ENCODE measurements at regions not wholly inside any gene's neighbourhood (a gene's known extent, or its start where the extent isn't known, plus 50 kb on each side); places are given as distances from the start of the nearest gene placed in this dataset.

DNA sequence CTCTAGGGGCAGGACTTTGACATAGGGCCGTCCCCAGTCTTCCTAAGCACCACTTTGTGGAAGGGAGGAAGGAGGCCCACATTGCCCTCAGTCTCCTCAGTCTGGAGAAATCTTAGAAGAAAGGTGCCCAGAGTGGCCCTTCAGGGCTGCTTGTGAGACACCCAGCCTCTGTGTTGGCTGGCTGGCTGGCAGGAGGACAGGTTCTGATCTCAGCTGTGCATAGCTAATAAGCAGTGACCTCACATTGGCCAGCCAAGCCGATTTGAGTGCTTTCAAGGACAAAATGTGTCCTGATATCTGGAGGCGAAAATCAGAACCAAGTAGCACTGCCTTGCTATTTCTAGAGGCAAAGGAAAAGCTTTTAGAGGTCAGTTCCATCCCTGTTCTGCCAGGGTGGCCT lies 211.5 kb downstream of the BCOR start:
- DNase-seq: no peak

DNA sequence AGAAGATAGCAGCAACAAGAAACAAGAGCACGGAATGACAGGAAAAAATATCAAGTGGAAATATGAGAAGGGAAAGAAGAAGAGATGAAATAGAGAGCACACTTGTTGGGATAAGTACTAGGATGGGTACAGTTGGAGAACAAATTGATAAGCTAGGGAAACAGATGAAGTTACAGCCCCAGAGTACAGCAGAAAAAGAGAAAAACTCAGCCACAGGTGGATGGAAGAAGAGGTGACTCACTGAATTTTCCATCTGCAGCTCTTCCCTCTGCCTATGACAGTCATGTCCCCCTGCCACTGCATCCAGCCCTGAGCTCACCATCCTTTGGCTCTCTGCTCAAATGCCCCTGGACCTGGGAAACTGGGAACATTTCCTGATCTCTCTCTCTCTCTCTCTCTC lies 209.0 kb downstream of the BCOR start:
- DNase-seq: no peak

DNA sequence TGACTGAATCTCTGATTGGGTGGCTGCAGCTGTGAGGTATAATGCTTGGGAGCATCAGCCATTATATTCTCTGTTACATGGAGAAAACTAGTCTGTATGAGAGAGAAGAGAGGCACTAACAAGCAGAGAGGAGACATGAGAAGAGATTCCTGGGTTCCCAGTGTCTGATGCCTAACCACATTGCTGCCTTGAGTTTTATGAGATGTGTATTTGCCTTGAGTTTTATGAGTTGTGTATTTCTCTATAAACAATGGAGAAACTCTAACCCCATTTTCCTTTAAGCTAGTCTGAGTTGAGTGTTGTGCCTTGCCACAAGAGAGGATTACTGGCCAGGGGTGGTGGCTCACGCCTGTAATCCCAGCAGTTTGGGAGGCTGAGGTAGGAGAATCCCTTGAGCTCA lies 208.1 kb downstream of the BCOR start:
- no peak for DNase-seq

DNA sequence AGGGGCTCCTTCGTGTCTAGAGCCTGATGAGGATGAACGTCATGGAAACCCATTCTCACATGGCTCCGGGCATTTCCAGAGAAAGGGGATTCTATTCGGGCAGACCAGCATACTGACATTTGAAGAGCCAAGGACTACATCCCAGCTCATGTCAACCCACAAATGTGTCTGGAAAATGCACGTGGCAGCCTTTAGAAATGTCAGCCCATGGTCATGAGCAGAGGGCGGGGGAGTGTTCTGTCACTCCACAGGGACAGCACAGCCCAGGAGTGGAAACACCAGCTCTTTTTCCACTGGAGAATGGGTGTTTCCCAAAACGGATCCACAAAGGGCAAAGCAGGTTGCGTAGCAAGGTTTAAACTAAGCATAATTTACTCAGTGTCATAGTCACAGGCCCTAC lies 207.0 kb downstream of the BCOR start:
- DNase-seq: no peak

DNA sequence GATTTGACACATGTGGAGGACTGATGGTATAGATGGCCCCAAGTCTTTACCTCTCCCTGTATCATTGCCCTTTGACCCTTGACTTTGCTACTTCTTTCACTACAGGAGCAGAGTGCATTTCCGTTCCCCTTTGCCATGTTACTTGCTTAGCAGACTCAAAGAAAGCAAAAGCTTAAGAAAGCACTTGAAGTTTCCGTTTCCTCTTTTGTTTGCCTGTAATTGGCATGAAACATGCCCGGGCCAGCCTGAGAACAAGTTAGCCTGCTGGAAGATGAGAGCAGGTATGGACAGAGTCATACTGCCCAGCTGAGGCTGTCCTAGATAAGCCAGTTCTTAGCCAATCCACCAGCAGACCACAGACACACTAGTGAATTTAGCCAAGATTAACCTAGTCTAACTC lies 206.0 kb downstream of the BCOR start:
- DNase-seq: no peak

GRCh38 chrX:39893417-39894338 lies 204.1 kb downstream of the BCOR start:
- no peak for DNase-seq

GRCh38 chrX:39894683-39895082 lies 203.1 kb downstream of the BCOR start:
- DNase-seq: no peak

- DNase-seq: no peak
These were observed 202.3 kb downstream of the BCOR start for GRCh38 chrX:39895218-39896110.

DNA sequence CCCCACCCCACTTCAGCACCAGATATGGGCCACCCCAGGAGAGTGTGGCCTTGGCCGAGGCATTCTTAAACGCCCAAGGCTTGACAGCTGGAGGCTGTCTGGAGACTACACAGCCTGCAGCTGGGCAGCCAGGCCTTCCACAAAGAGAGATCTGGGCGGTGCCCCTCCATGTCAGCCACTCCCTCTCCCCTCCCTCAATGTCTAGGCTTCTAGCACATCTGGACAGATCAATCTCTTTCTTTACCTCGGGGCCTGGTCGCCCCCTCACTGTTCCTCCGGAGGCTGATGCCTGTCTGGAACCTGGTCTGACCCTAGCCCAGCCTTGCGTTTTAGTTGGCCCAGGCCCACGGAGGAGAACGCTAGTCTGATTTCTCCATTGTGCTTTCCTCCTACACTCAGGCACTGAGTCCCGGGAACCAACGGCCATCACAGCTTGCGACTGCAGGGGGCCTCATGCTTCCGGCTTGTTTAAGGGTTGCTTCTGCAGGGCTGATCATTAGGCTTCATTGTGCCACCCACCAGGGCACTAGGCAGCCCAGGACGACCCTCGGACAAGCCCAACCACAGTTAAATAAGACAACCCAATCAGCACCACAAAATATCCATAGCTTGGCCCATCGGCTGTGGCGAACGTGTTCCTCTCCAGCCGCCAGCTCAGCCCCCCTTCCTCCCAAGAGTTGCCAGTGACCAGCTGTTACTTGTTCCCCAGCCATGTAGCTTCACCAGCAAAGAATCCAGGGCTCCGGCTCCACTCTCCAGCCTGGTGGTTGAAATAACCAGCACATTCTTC lies 200.6 kb downstream of the BCOR start:
- peak; percentile 63 for DNase-seq

DNA sequence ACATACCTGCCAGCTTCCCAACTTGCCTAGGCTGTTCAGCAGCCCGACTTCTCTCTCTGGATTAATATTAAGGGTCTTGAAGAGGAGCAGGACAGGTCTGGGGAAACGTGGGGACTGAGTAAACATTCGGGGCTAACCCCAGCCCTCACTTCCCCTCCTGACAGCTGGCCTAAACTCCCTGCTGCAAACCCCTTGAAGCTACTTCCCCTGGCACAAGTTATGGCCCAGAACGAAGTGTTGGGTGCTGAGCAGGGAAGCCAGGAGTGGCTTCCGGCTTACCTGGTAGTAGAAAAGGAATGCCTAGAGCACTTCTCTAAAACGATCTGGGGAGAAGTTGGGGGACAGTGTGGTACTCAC lies 200.0 kb downstream of the BCOR start:
- DNase-seq: no peak

GRCh38 chrX:39898147-39898546 lies 199.6 kb downstream of the BCOR start:
- no peak for DNase-seq

GRCh38 chrX:39899059-39899458 lies 198.7 kb downstream of the BCOR start:
- no peak for DNase-seq

- DNase-seq: no peak
These were observed 197.6 kb downstream of the BCOR start for GRCh38 chrX:39899856-39900776.

- DNase-seq: no peak
These were observed 197.0 kb downstream of the BCOR start for GRCh38 chrX:39900777-39901170.

GRCh38 chrX:39903343-39903742 lies 194.4 kb downstream of the BCOR start:
- no peak for DNase-seq

DNA sequence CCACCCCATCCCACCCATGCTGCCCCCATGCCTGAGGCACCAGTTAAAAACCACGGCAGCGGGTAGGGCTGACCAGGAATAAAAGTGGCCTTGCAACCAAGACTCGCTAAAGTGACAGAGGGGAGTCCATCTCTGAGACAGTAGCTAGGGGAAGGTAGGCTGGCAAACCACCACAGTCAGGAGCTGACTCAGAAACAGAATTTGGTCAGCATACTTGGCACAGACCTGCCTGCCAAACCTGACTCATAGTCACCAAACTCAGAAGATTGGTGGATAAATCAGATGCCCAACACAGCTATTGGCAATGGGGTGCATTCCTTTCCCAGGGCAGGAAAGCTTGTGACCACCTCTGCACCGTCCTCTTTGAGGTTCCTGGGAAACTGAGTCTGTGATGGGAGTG lies 193.8 kb downstream of the BCOR start:
- DNase-seq: no peak

DNA sequence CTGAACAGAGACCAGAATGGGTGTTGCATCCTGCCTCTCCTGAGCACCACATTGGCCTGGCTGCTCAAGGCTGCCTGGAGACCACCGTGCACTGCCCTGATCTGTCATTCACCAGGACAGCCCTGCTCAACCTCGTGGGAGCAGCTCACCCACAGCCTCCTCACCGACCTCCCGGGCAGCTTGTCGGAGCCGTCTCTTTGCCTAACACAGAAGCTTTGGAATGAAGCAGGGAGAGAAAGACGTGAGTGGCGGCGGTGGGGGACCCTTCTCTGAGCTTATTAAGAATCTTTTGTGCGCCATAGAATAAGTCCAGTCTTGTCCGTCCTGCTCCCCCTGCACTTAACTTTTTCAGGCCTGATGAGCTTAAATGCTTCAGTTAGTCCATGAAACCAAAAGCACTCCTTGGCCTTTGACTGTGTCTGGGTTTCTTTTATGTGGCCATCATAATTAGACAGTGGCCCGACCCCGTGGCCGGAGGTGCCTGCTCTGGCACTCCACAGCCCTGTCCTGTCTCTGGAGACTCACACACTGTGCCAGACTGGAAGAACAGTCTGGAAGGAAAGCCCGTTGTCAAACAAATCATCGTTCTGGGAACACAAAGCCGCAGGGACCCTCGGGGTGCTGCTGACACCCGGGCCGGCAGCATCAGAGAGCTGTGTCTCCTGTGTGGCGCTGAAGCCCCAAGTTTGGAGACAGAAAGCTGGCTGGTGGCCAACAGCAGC lies 192.8 kb downstream of the BCOR start:
- no peak for DNase-seq

GRCh38 chrX:39905538-39905891 lies 192.2 kb downstream of the BCOR start:
- no peak for DNase-seq

DNA sequence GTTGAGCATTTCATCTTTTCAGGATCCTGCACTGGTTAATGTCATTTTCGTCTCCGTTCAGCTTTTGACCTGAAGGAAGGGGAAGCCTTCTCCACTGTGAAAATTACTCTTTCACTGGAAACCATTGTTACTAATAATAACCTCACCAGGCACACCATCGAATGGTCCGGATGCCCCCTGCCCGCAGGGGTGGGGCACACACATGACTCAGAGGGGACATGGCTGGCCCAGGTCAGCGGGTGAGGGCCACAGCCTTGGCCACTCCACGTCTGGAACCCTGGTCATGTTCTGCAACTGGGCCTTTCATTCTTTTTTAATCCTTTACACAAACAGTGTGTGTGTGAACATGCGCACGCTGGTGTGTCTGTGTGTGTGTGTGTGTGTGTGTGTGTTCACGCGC lies 191.8 kb downstream of the BCOR start:
- no peak for DNase-seq

DNA sequence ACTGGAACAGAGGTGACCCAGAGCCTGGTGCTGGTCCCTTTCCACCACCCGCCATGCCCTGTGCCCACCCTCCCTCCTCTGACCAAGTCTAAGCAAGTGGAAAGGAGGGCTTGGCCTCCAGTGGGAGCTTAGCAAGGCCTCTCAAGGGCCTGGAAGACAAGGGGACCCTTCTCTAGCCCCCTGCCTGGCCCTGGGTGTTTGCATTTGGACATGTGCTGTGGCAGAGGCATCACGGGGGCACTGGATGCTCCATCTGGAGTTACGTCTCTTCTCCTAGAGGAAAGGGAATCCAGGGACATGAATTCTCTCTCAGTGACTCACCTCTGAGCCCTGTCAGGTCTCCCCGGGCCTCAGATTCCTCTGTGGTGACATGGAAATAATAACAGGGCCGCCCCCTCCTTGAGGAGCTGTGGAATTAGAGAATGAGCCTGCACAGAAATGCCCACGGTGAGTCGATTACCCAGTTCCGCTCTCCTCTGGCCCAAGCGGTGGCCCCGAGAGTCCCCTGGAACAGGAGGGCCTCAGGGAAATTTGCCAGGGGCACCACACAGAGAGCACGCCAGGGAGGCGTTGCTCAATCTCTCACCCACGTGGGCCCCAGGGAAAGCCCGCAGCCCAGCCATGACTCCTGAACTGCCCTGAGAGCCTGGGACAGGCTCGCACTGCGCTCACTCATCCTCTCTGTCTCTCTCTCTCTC lies 189.6 kb downstream of the BCOR start:
- DNase-seq: no peak

DNA sequence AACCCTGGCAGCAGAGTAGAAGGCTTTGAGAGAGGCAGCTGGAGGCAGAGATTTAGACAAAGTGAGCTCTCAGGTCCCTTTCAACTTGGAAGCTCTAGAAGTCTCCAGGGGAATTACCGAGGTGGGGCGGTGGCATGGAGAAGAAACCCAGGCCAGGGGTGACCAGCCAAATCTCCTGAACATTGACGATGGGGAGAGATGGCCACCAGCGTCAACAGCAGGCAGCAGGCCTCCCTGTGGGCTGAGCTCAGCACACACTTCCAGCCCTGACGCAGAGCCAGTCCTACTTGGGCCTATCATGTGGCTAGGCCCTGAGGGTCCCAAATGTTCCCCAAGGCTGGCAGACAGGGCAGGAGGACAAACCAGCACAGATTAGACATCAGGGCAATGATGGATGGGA lies 187.8 kb downstream of the BCOR start:
- DNase-seq: no peak
